ENCODE measurements at regions not wholly inside any gene's neighbourhood (a gene's known extent, or its start where the extent isn't known, plus 50 kb on each side); places are given as distances from the start of the nearest gene placed in this dataset.
"Not testable (repeated sequence)": the region's sequence is repeated elsewhere in the genome, so short reads cannot be mapped to it uniquely, and the experiment has no call there.

- not testable (repeated sequence) for H3K9ac ChIP-seq (ENCODE audit: low read length); H3K27me3 ChIP-seq (ENCODE audit: control insufficient read depth in 1 of 2, insufficient read depth in 2 of 2, low read length in 2 of 2); H3K9me3 ChIP-seq (ENCODE audit: low read length); H3K27ac ChIP-seq (ENCODE audit: low read depth, low read length); H3K4me1 ChIP-seq (ENCODE audit: insufficient read depth, low read length); H3K36me3 ChIP-seq (ENCODE audit: insufficient read depth, low read length); H3K4me3 ChIP-seq (ENCODE audit: low read depth in 1 of 2, low read length in 2 of 2)
Observed at GRCh38 chr1:25171013-25171412, 61.3 kb downstream of the SYF2 start.

GRCh38 chr1:25170439-25170838, 61.9 kb downstream of the SYF2 start:
- no peak overlapping the region for H3K27ac ChIP-seq (ENCODE audit: low read depth, low read length)
- no peak overlapping the region for H3K4me3 ChIP-seq (ENCODE audit: low read depth in 1 of 2, low read length in 2 of 2)
- H3K36me3 ChIP-seq (ENCODE audit: insufficient read depth, low read length), result no peaks in the 10 kb centered on the region
- no peaks in the 10 kb centered on the region for H3K4me1 ChIP-seq (ENCODE audit: insufficient read depth, low read length)
- no peak overlapping the region for H3K9ac ChIP-seq (ENCODE audit: low read length)
- H3K27me3 ChIP-seq (ENCODE audit: control insufficient read depth in 1 of 2, insufficient read depth in 2 of 2, low read length in 2 of 2), result no peaks in the 10 kb centered on the region
- H3K9me3 ChIP-seq (ENCODE audit: low read length), result no peaks in the 10 kb centered on the region

DNA sequence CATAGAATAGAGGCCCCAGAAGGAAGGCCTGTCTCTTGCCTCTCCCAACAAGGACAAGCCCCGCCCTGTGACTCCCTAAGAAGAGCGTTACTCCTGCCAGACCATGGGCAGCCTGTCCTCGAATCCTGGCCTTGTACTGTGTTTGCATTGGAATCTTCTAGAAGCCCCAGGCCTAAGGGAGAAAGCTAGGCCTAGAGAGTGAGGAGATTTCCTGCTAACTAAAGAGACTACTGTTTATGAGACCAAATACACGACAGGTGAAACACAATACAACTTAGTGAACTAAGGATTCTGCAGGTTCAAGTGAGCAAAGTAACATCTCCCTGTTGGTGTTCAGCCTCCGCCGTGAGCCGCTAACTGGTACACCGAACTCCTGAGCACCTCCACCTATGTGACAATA, 62.7 kb downstream of the SYF2 start:
- Histone ChIP-seq H3K9ac (ENCODE audit: low read length) (no peak overlapping the region), H3K9me3 (ENCODE audit: low read length) (no peaks in the 10 kb centered on the region), H3K27me3 (ENCODE audit: control insufficient read depth in 1 of 2, insufficient read depth in 2 of 2, low read length in 2 of 2) (no peaks in the 10 kb centered on the region), H3K4me1 (ENCODE audit: insufficient read depth, low read length) (no peaks in the 10 kb centered on the region), H3K4me3 (ENCODE audit: low read depth in 1 of 2, low read length in 2 of 2) (no peak overlapping the region), H3K36me3 (ENCODE audit: insufficient read depth, low read length) (no peaks in the 10 kb centered on the region), H3K27ac (ENCODE audit: low read depth, low read length) (no peak overlapping the region)

GRCh38 chr1:25169168-25169567, 63.1 kb downstream of the SYF2 start:
- no peaks in the 10 kb centered on the region for H3K9me3 ChIP-seq (ENCODE audit: low read length)
- H3K27ac ChIP-seq (ENCODE audit: low read depth, low read length), result no peak overlapping the region

GRCh38 chr1:25168193-25169071, 63.9 kb downstream of the SYF2 start:
- H3K27ac ChIP-seq (ENCODE audit: low read depth, low read length), result no peak overlapping the region

More at GRCh38 chr1:25169168-25169567, 63.1 kb downstream of the SYF2 start:
- H3K4me1 ChIP-seq (ENCODE audit: insufficient read depth, low read length), result no peaks in the 10 kb centered on the region
- no peak overlapping the region for H3K4me3 ChIP-seq (ENCODE audit: low read depth in 1 of 2, low read length in 2 of 2)
- H3K27me3 ChIP-seq (ENCODE audit: control insufficient read depth in 1 of 2, insufficient read depth in 2 of 2, low read length in 2 of 2), result no peaks in the 10 kb centered on the region
- no peaks in the 10 kb centered on the region for H3K36me3 ChIP-seq (ENCODE audit: insufficient read depth, low read length)
- no peak overlapping the region for H3K9ac ChIP-seq (ENCODE audit: low read length)

GRCh38 chr1:25167269-25168192, 64.8 kb downstream of the SYF2 start:
- no peak overlapping the region for H3K9ac ChIP-seq (ENCODE audit: low read length)
- H3K36me3 ChIP-seq (ENCODE audit: insufficient read depth, low read length), result no peaks in the 10 kb centered on the region
- no peaks in the 10 kb centered on the region for H3K27me3 ChIP-seq (ENCODE audit: control insufficient read depth in 1 of 2, insufficient read depth in 2 of 2, low read length in 2 of 2)
- no peaks in the 10 kb centered on the region for H3K4me1 ChIP-seq (ENCODE audit: insufficient read depth, low read length)
- H3K27ac ChIP-seq (ENCODE audit: low read depth, low read length), result no peak overlapping the region
- no peaks in the 10 kb centered on the region for H3K9me3 ChIP-seq (ENCODE audit: low read length)
- no peak overlapping the region for H3K4me3 ChIP-seq (ENCODE audit: low read depth in 1 of 2, low read length in 2 of 2)

More at GRCh38 chr1:25168193-25169071, 63.9 kb downstream of the SYF2 start:
- no peaks in the 10 kb centered on the region for H3K9me3 ChIP-seq (ENCODE audit: low read length)
- H3K36me3 ChIP-seq (ENCODE audit: insufficient read depth, low read length), result no peaks in the 10 kb centered on the region
- H3K9ac ChIP-seq (ENCODE audit: low read length), result no peak overlapping the region
- no peaks in the 10 kb centered on the region for H3K4me1 ChIP-seq (ENCODE audit: insufficient read depth, low read length)
- H3K27me3 ChIP-seq (ENCODE audit: control insufficient read depth in 1 of 2, insufficient read depth in 2 of 2, low read length in 2 of 2), result no peaks in the 10 kb centered on the region
- no peak overlapping the region for H3K4me3 ChIP-seq (ENCODE audit: low read depth in 1 of 2, low read length in 2 of 2)

DNA sequence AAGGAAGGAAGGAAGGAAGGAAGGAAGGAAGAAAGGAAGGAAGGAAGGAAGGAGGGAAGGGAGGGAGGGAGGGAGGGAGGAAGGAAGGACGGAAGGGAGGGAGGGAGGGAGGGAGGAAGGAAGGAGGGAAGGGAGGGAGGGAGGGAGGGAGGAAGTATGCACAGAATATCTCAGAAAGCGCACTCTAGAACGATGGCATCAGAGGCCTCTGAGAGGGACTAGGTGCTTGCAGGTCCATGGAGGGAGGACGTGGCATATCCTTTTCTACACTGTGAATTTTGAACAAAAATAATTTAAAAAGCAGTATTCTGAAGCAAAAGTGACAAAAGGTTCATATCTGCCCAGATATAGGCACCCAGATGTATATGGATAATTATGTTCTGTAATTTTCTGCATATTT, 65.5 kb downstream of the SYF2 start:
- H3K36me3 ChIP-seq (ENCODE audit: insufficient read depth, low read length), result no peaks in the 10 kb centered on the region
- H3K27me3 ChIP-seq (ENCODE audit: control insufficient read depth in 1 of 2, insufficient read depth in 2 of 2, low read length in 2 of 2), result no peaks in the 10 kb centered on the region
- H3K9me3 ChIP-seq (ENCODE audit: low read length), result no peaks in the 10 kb centered on the region
- H3K27ac ChIP-seq (ENCODE audit: low read depth, low read length), result no peak overlapping the region
- no peaks in the 10 kb centered on the region for H3K4me1 ChIP-seq (ENCODE audit: insufficient read depth, low read length)
- H3K9ac ChIP-seq (ENCODE audit: low read length), result no peak overlapping the region
- no peak overlapping the region for H3K4me3 ChIP-seq (ENCODE audit: low read depth in 1 of 2, low read length in 2 of 2)

GRCh38 chr1:25163986-25164385, 68.3 kb downstream of the SYF2 start:
- Histone ChIP-seq H3K4me3 (ENCODE audit: low read depth in 1 of 2, low read length in 2 of 2) (no peak overlapping the region), H3K36me3 (ENCODE audit: insufficient read depth, low read length) (no peaks in the 10 kb centered on the region), H3K9ac (ENCODE audit: low read length) (no peak overlapping the region), H3K9me3 (ENCODE audit: low read length) (no peaks in the 10 kb centered on the region), H3K27ac (ENCODE audit: low read depth, low read length) (no peak overlapping the region), H3K4me1 (ENCODE audit: insufficient read depth, low read length) (no peaks in the 10 kb centered on the region), H3K27me3 (ENCODE audit: control insufficient read depth in 1 of 2, insufficient read depth in 2 of 2, low read length in 2 of 2) (no peaks in the 10 kb centered on the region)

GRCh38 chr1:25161981-25162380, 70.3 kb downstream of the SYF2 start:
- H3K4me3 ChIP-seq (ENCODE audit: low read depth in 1 of 2, low read length in 2 of 2), result no peak overlapping the region
- H3K27ac ChIP-seq (ENCODE audit: low read depth, low read length), result no peak overlapping the region

DNA sequence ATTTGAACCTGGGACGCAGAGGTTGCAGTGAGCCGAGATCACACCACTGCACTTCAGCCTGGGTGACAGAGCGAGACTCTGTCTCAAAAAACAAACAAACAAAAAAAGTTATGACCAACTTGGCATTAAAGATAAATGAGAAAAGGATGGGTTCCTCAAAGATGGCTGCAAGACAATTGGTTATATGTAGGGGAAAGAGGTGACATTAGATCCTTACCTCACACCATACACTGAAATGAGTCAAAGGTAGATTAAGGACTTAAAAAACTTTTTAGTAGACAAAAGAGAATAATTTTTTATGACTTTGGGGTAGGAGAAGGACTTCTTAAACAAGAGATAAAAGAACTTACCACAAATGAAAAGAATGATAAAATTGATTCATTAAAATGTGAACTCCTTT, 74.5 kb downstream of the SYF2 start:
- Histone ChIP-seq H3K27ac (ENCODE audit: low read depth, low read length) (no peak overlapping the region), H3K36me3 (ENCODE audit: insufficient read depth, low read length) (no peaks in the 10 kb centered on the region), H3K4me1 (ENCODE audit: insufficient read depth, low read length) (no peaks in the 10 kb centered on the region), H3K27me3 (ENCODE audit: control insufficient read depth in 1 of 2, insufficient read depth in 2 of 2, low read length in 2 of 2) (no peaks in the 10 kb centered on the region), H3K9me3 (ENCODE audit: low read length) (no peaks in the 10 kb centered on the region), H3K9ac (ENCODE audit: low read length) (no peak overlapping the region), H3K4me3 (ENCODE audit: low read depth in 1 of 2, low read length in 2 of 2) (no peak overlapping the region)

More at GRCh38 chr1:25161981-25162380, 70.3 kb downstream of the SYF2 start:
- Histone ChIP-seq H3K4me1 (ENCODE audit: insufficient read depth, low read length) (no peaks in the 10 kb centered on the region), H3K9me3 (ENCODE audit: low read length) (no peaks in the 10 kb centered on the region), H3K36me3 (ENCODE audit: insufficient read depth, low read length) (no peaks in the 10 kb centered on the region), H3K27me3 (ENCODE audit: control insufficient read depth in 1 of 2, insufficient read depth in 2 of 2, low read length in 2 of 2) (no peaks in the 10 kb centered on the region), H3K9ac (ENCODE audit: low read length) (no peak overlapping the region)

DNA sequence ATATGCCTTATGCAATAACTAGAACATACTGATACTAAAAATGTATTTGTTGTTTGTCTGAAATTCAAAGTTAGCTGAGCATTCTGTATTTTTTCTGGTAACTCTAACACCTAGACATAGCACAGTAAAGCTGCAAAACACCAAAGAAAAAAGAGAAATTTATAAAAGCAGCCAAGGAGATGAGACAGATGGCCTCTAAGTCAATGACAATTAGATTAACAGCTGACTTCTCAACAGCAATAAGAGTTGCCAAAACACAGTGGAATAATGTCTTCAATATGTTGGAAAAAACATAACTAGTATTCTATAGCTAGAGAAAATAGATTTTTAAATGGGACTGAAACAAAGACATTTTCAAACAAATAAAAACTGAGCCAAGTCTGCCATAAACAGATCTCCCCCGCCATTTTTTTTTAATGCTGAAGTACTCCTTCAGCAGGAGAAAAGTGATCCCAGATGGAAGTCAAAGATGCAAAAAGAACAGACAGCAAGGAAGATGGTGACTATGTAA, 81.3 kb downstream of the SYF2 start:
- H3K36me3 ChIP-seq (ENCODE audit: insufficient read depth, low read length), result no peaks in the 10 kb centered on the region
- no peaks in the 10 kb centered on the region for H3K4me1 ChIP-seq (ENCODE audit: insufficient read depth, low read length)
- no peaks in the 10 kb centered on the region for H3K27me3 ChIP-seq (ENCODE audit: control insufficient read depth in 1 of 2, insufficient read depth in 2 of 2, low read length in 2 of 2)
- H3K27ac ChIP-seq (ENCODE audit: low read depth, low read length), result no peak overlapping the region
- no peak overlapping the region for H3K9ac ChIP-seq (ENCODE audit: low read length)
- H3K4me3 ChIP-seq (ENCODE audit: low read depth in 1 of 2, low read length in 2 of 2), result no peak overlapping the region
- H3K9me3 ChIP-seq (ENCODE audit: low read length), result no peaks in the 10 kb centered on the region
